HG03342 (cell line): ENCODE measurements at regions not wholly inside any gene's neighbourhood (a gene's known extent, or its start where the extent isn't known, plus 50 kb on each side); places are given as distances from the start of the nearest gene placed in this dataset.

Source experiments
- ATAC-seq: cut with Tn5 transposase; IDR thresholded peaks from one replicate; pipeline ENCODE4 v1.9.1; 2021; ENCODE audit warnings: mild to moderate bottlenecking, moderate library complexity; ENCODE audit not compliant: unreplicated experiment

DNA sequence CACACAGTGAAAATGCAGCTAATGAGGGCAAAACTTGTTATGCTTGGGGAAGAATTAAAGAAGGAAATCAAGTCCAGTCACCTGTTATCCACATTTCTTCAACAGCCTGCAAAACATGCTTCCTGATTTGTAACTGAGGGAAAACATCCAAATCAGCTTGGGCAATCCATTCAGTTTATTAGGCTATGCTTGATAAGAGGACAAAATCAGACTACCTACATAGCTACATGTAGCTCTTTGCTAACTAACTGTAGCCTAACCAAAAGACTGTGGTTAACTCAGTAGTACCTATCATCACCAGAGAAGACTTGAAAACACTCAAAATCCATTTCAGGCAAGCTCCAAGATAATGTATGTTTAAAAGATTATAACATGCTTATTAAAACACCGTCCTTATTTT, 436.4 kb downstream of the SHQ1 start:
- ATAC-seq = no peak

DNA sequence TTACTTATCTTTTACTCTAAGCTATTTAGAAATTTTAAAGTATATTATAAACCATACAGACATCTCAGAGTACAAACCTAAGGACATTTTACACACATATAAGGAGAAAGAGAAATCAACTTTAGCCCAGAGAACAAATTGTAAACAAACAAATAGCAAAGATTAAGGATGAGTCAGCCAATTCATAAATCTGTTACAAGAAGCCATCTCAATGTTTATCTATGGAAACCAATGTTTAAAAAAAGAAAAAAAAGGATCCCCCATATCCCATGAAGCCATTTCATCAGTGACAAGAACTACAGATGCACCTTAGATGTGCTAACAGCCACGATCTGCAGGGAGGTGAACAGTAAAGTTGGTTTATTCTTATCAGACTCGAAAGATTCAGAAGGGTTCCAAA, 437.1 kb downstream of the SHQ1 start:
- ATAC-seq = no peak

DNA sequence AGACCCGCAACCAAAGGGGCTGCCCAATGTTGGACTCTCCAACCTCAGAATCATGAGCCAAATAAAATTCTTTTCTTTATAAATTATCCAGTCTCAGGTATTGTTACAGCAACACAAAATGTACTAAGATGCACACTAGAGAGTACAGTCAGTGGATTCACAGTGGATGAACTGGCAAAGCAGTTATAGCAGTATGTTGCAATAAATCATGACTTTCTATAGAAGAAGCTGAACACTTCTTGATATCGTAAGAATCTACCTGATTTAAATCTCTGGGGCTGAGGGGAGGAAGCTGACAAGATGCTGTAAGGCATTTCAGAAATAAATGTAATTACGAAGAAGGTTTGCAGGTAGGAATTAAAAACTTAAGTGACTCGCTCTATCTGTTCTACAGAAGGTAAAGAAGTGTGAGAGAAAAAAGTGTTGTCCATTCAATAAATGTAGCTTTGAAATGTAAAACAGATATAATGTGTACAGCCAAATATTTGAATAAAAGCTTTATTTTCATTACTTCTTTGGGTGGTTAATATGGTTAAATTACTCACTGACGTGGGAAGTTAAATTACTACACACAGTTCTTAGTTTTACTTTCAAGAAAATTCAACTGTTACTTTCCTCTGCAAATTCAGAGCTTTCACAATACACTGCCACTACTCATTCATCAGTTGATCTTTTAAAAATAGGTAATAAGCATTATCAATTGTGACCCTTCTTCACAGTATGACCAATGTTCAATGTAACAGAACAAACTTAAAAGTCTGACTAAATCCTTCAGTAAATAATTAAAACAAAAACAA, 439.1 kb downstream of the SHQ1 start:
- no peak for ATAC-seq

DNA sequence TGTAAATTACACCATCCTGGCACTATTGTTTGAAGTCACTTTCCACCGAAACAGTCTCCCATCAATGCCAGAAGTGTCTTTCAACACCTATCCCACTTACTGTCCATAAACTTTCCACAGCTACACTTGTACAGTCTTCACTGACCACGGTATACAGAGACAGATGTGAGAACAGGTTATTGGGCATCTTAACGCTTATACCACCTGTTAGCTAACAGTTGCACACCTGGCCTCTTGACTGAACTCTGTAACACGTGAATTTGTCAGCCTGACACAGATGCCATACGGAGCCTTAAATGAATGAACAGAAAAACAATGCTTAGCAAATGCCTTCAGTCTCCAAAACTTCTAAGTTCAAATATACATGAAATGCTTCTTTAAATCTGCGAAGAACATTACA, 440.5 kb downstream of the SHQ1 start:
- no peak for ATAC-seq

DNA sequence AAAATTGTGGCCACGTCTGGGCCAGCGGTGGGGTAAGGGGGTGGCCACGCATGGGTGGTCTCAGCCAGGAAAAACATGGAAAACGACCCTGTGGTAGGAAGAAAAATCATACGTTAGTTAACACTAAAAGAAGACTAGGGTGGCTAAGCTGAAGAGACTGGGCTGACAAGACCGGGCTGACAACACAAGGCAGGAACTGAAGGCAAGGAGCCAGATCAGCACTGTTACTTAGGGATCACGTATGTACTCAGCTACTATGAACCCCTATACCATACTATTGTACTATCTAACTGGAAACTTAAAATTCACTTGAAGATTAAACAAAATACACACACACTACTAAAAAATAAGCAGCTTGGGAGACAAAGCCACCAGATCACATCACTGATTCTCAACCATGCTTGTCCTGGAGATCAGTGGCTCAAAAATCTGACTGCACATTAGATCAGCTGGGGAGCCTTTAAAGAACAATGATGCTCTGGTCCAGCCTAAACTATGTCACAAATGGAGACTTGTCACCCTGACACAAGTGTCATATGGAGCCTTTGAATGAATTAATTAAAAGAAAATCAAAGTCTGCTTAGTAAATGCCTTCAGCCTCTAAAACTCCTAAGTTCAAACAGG, 442.2 kb downstream of the SHQ1 start:
- no peak for ATAC-seq

DNA sequence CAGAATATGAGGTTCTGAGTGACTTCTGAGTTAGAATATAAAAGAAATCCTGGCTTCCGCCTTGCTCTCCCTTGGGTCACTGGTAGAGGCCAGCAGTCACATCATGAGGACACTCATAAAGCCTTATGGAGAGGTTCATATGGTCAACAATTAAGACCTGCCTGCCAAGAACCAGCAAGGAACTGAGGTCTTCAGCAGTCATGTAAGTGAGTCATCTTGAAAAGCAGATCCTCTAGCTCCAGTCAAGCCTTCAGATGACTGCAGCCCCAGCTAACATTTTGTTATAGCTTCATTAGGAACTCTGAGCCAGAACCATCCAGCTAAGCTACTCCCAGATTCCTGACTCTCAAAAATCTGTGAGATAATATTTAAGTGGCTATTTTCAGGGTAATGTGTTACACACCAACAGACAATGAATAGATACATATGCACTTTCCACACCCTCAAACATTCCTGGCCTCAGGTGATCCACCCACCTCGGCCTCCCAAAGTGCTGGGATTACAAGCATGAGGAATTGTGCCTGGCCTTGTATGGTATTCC, 447.2 kb downstream of the SHQ1 start:
- no peak for ATAC-seq

DNA sequence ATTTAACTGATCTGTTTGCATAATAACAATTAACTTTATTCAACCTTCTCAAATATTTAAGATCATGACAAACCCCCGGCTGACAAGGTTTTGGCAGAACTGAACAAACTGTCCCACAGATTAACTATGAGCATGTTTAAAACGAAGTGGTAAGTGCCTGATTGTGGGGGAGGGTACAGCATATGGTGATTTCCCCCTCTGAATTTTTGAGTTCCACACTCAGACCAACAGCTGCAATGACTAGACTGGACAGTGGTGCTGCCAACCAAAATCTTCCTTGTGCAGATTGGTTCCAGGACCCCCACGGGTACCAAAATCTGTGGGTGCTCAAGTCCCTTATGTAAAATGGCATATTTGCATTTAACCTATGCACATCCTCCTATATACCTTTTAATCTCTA, 449.5 kb downstream of the SHQ1 start:
- no peak for ATAC-seq

DNA sequence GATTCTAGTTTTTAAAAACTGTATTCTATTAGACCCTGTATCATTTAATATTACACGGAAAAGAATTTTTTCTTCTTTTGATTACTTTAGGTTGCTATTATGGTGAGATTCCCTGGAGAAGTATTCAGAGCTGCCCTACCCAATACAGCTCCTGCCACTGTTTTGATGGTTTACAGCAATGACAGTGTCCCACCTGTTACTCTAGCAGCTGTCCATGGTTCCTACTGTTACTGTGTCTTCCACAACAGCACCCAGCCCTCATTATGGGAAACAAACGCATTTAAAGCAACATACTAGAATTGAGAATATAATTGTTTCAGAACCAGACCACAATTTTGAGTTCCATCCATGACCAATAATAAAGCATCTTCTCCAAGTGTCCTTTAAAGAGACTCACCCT, 450.7 kb downstream of the SHQ1 start:
- ATAC-seq = no peak

DNA sequence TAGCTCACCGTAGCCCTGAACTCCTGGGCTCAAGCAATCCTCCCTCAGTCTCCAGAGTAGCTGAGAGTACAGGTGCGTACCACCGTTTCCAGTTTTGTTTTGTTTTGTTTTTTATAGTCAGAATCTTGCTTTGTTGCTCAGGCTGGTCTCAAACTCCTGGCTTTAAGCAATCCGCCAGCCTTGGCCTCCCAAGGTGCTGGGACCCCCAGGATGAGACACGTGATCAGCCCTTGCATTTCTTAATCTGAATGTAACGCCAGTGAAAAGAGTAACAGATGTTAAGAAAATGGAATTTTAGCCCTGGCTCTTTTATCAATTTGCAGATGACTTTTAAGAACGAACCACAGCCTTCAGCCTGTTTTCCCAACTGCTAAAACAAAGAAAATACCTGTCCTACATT, 451.3 kb downstream of the SHQ1 start:
- no peak for ATAC-seq

DNA sequence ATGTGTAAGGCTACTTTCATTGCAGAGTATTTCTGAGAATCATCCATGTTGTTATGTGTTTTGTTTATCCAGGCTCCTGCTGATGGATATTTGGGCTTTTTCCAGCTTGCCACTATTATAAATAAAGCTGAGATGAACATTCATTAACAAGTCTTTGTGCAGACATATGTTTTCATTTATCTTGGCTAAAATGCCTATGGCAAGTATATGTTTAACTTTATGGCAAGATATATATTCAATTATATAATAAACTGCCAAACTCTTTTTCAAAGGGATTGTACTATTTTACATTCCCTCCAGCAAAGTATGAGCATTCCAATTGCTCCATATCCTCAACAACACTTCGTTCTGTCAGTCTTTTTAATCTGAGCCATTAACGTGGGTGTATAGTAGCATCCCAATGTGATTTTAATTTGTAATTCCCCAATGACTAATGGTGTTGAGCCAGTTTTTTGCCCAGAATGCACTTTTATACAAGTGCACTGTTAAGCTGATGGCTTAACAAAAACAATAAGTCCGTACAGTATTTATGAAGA, 452.4 kb downstream of the SHQ1 start:
- no peak for ATAC-seq

DNA sequence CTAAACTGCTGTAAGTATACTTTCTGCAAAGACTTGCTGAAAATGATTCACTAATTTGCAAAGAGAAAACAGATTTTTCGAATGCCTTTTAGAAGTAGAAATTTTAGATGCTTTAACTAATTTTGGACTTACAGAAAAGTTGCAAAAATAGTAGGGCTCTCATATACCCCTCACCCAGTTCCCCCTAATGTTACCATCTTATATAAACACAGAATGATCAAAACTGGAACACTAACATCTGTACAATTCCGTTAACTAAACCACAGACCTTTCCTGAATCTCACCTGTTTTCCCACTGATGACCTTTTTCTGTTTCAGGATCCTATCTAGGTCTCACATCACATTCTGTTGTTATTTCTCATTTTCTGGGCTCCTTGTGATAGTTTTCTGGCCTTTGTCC, 454.8 kb downstream of the SHQ1 start:
- no peak for ATAC-seq

DNA sequence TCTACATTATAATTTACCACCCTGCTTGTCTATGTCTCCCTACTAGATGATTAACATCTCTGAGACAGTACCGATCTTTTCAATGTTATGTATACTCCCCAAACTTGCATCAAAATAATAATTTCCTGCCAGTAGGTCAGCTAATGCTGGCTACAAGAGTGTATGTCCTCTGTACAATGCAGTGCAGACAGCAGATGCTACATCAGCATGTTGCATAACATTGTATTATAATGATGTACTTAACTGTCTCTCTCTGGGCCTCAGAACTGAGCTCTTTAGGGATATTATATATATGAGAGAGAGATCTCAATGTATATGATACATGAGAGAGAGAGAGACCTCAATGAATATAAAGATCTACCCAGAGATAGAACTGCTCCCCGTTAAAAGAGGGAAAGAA, 456.6 kb downstream of the SHQ1 start:
- ATAC-seq = no peak

DNA sequence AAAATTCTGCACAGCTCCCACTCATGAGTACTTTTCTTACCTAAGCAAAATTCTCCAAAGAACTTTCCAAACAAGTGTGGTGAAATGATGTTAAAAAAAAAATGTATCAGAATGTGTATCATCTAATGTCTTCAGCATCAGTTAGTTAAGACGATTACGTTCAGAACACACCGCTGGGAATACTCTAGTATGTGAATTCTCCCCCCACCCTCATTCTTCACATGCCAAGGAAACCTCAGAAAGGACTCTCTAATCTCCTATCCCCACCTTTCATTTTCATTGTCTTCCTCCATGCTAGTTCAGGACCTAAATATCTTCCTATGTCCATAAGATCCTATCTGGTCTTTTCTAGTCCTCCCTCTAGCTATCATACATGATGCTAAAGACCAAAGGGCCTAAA, 457.4 kb downstream of the SHQ1 start:
- no peak for ATAC-seq

DNA sequence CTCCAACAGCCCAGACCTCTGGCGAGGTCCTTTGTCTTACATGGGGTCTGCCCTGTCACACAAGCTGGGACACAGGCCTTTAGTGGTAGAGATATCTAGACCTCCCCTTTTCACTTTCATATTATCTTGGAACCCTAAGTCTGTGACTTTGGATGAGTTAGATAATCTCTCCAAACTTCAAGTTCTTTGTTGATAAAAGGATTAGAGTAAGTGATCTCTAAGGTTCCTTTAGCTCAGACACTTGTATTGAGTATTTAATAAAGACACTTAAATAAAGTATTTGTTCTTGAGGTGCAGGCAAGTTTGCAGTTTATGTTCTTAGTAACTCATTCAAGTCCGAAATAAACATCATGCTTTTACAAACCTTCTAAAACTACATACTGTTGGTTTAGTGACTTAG, 459.6 kb downstream of the SHQ1 start:
- ATAC-seq = no peak

DNA sequence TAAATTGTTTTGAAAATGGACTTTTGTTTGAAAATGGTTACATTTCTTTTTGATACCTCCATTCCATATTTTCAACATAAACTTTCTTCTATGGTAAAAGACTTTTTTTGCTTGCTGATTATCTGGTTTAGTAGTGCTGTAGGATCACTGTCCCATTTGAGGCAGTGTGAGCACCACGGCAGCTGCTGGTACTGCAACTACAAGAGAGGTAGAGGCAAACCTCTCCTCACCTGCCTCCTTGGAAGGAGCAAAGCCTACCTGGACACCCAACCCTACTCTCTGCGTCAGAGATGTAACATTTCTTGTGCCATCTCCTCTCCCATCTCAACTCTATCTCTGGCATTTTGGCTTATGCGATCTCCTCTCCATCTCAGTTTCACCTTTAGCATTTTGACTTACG, 460.1 kb downstream of the SHQ1 start:
- no peak for ATAC-seq

DNA sequence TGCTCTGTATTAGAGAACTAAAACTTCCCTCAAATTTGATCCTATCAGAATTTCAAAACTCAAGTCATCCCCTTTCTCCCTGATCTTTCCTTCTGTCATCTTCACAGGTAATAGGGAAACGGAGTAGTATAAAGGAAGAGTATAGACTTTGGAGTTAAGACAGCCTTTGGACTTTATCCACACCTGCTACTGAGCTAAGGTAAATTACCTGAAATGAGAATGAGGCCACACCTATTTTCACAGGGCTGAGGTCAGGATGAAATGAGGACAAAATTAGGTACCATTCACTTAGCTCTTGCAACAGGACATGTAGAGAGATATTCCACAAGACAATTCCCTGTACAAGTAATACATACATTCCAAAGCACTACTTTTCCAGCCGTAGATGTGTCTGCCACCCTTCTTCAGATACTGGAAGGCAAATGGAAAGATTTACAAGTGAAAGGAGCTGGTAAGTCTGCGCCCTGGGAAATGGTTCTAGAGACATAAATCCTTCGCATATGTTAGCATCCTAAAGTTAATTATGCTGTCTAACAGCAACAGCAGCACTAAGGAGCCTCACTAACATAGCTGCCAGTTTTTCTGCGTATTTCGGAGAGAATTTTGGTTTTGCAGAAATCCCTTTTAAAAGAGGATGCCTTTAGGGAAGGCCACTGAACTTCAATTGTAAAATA, 461.8 kb downstream of the SHQ1 start:
- ATAC-seq = no peak

DNA sequence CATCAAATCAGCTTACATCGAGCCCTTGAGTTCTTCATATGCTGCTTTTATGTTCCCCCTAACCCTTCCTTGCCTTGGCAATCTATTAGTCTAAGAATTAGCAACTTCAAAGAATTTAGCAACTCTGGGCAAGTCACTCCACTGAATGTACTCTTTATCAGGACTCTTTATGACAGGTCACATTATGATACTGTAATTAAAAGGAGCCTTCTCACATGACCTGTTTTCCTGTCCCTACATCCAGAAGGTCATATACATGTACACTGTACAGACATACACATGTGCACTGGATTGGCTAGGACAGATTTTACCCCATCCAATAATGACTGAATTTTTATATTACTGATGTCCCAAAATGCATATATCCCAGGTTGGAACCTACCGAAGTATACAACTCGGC, 463.1 kb downstream of the SHQ1 start:
- no peak for ATAC-seq

DNA sequence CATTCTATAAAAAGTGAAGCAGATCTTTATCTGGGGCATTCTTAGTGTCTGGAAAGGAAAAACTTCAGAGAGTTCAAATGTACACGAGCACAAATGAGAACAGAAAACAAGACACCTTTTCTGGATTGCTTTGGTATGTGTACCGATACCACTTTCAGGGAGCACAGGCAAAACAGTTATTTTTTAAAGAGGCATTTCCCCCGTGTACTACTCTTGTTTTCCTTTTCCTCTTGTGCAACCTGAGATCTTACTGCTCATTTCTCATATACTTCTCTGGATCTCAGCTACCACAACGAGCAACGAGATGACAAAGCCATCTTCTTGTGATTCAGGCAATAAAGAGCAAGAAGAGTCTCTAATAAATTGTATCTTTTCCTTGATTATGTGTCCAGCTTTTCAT, 463.6 kb downstream of the SHQ1 start:
- ATAC-seq = peak; percentile 67

DNA sequence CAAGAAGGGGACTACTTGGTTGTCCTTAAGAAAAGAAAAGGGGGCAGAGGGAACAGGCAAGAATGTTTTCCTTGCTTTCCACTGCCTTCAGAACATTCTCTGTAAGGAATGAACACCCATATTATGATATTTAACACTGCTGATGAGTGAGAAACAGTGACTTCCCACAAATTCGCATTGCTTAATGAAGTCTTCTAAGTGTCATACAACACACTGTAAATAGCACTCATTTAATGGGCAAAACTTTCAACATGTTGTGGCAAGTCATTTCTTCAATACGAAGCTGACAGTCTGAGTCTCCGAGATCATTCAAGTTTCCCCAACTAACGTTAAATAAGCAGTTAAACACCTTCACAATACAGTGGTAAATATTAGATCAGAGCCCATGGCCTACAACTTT, 464.4 kb downstream of the SHQ1 start:
- ATAC-seq = no peak

DNA sequence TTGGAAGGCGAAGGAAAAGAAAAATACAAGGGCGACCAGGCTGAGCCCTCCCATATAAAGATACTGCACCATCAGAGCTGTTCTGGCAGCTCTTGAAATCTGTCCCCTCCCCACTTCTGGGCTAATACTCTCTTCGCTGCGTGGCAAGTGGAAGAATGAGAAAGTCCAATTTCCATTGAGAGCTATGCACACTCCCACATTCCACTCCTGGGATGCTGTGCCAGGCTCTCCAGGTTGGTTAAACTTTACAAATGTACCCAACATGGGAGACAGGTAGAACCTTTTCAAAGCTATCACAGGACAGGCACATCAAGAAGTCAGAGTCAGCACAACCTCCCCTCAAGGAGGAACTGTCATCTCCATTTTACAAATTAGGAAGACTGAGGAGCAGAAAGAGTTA, 465.0 kb downstream of the SHQ1 start:
- no peak for ATAC-seq

DNA sequence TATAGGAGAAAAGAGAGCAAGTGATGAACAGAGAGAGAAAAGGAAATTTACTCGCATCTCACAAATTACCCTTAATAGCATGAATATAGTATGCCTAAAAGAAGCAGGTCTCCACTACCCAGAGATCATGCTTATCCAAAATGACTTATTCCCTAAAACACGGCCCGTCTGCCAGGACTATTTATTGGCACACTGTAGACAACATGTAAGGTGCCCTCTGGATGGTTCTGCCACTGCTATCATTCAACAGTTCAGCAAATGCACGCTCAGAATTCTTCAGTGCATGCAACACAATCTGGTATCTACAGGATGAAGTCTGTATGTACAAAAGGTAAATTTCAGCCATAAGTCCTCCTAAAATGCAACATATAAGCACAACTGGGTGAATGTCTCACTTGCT, 465.8 kb downstream of the SHQ1 start:
- no peak for ATAC-seq

DNA sequence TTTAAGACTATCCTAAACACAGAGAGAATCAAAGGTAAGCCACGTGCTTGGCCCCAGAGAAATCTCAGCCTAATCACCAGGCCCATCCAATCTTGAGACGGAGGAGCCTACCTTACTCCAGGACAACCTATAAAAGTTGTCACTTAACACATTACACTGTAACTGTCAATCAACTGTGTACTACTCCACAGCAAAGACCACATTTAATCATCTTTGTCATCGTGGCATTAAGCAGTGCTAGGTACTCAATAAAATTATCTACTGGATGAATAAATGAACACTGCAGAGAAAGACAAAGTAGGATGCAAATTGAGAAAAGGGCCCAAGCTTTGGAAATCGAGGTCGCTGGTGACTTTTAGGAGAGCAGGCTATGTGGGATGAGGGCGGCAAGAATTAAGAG, 466.7 kb downstream of the SHQ1 start:
- ATAC-seq = no peak
